ENCODE measurements at regions not wholly inside any gene's neighbourhood (a gene's known extent, or its start where the extent isn't known, plus 50 kb on each side); places are given as distances from the start of the nearest gene placed in this dataset.
"Not testable (repeated sequence)": the region's sequence is repeated elsewhere in the genome, so short reads cannot be mapped to it uniquely, and the experiment has no call there.

- H3K27ac Mint-ChIP-seq; H3K27me3 Mint-ChIP-seq; POLR2A ChIA-PET; H3K9me3 Mint-ChIP-seq; CTCF ChIA-PET; DNase-seq; H3K4me3 Mint-ChIP-seq; H3K4me1 Mint-ChIP-seq; ATAC-seq (ENCODE audit: low read depth); intact Hi-C loops (cut with micrococcal nuclease); H3K36me3 Mint-ChIP-seq (ENCODE audit: low read depth): not testable (repeated sequence)
Measured at GRCh38 chr20:30309938-30310337, 947.5 kb upstream of the DEFB115 start.

GRCh38 chr20:30310385-30310784, 947.1 kb upstream of the DEFB115 start:
- H3K4me3 Mint-ChIP-seq; ATAC-seq (ENCODE audit: low read depth); H3K36me3 Mint-ChIP-seq (ENCODE audit: low read depth); POLR2A ChIA-PET; intact Hi-C loops (cut with micrococcal nuclease); H3K27me3 Mint-ChIP-seq; H3K9me3 Mint-ChIP-seq; DNase-seq; CTCF ChIA-PET; H3K27ac Mint-ChIP-seq; H3K4me1 Mint-ChIP-seq: not testable (repeated sequence)

- CTCF ChIA-PET; H3K36me3 Mint-ChIP-seq (ENCODE audit: low read depth); DNase-seq; ATAC-seq (ENCODE audit: low read depth); POLR2A ChIA-PET; intact Hi-C loops (cut with micrococcal nuclease); H3K9me3 Mint-ChIP-seq; H3K4me3 Mint-ChIP-seq; H3K4me1 Mint-ChIP-seq; H3K27ac Mint-ChIP-seq: not testable (repeated sequence)
- H3K27me3 Mint-ChIP-seq: peaks cover 12% of the 10 kb centered on the region
Measured at GRCh38 chr20:30312220-30312619, 945.2 kb upstream of the DEFB115 start.

GRCh38 chr20:30313660-30314059, 943.8 kb upstream of the DEFB115 start:
- ATAC-seq (ENCODE audit: low read depth); DNase-seq; intact Hi-C loops (cut with micrococcal nuclease); POLR2A ChIA-PET; CTCF ChIA-PET; H3K4me1 Mint-ChIP-seq; H3K27ac Mint-ChIP-seq; H3K36me3 Mint-ChIP-seq (ENCODE audit: low read depth); H3K4me3 Mint-ChIP-seq; H3K9me3 Mint-ChIP-seq: not testable (repeated sequence)
- peaks cover 12% of the 10 kb centered on the region for H3K27me3 Mint-ChIP-seq

- ATAC-seq (ENCODE audit: low read depth); DNase-seq; H3K36me3 Mint-ChIP-seq (ENCODE audit: low read depth); H3K9me3 Mint-ChIP-seq; CTCF ChIA-PET; H3K27ac Mint-ChIP-seq; intact Hi-C loops (cut with micrococcal nuclease); H3K4me3 Mint-ChIP-seq; POLR2A ChIA-PET; H3K4me1 Mint-ChIP-seq: not testable (repeated sequence)
- H3K27me3 Mint-ChIP-seq: peaks cover 12% of the 10 kb centered on the region
Measured at GRCh38 chr20:30316063-30316462, 941.4 kb upstream of the DEFB115 start.

GRCh38 chr20:30316532-30317299, 940.7 kb upstream of the DEFB115 start:
- DNase-seq; H3K9me3 Mint-ChIP-seq; H3K4me3 Mint-ChIP-seq; CTCF ChIA-PET; H3K36me3 Mint-ChIP-seq (ENCODE audit: low read depth); ATAC-seq (ENCODE audit: low read depth); H3K4me1 Mint-ChIP-seq; H3K27ac Mint-ChIP-seq; POLR2A ChIA-PET; intact Hi-C loops (cut with micrococcal nuclease): not testable (repeated sequence)
- H3K27me3 Mint-ChIP-seq: peaks cover 14% of the 10 kb centered on the region

- H3K27me3 Mint-ChIP-seq; DNase-seq; H3K9me3 Mint-ChIP-seq; CTCF ChIA-PET; H3K27ac Mint-ChIP-seq; intact Hi-C loops (cut with micrococcal nuclease); POLR2A ChIA-PET; H3K4me1 Mint-ChIP-seq; H3K36me3 Mint-ChIP-seq (ENCODE audit: low read depth); ATAC-seq (ENCODE audit: low read depth); H3K4me3 Mint-ChIP-seq: not testable (repeated sequence)
Measured at GRCh38 chr20:30333744-30334143, 923.7 kb upstream of the DEFB115 start.

- H3K27me3 Mint-ChIP-seq; H3K4me3 Mint-ChIP-seq; H3K36me3 Mint-ChIP-seq (ENCODE audit: low read depth); H3K27ac Mint-ChIP-seq; CTCF ChIA-PET; POLR2A ChIA-PET; intact Hi-C loops (cut with micrococcal nuclease); ATAC-seq (ENCODE audit: low read depth); DNase-seq; H3K4me1 Mint-ChIP-seq; H3K9me3 Mint-ChIP-seq: not testable (repeated sequence)
Measured at GRCh38 chr20:30337556-30337955, 919.9 kb upstream of the DEFB115 start.

GRCh38 chr20:30348932-30349331, 908.5 kb upstream of the DEFB115 start:
- H3K9me3 Mint-ChIP-seq; POLR2A ChIA-PET; H3K4me3 Mint-ChIP-seq; ATAC-seq (ENCODE audit: low read depth); H3K36me3 Mint-ChIP-seq (ENCODE audit: low read depth); H3K27ac Mint-ChIP-seq; H3K27me3 Mint-ChIP-seq; intact Hi-C loops (cut with micrococcal nuclease); DNase-seq; CTCF ChIA-PET; H3K4me1 Mint-ChIP-seq: not testable (repeated sequence)

- H3K4me1 Mint-ChIP-seq; H3K27me3 Mint-ChIP-seq; CTCF ChIA-PET; DNase-seq; H3K4me3 Mint-ChIP-seq; H3K9me3 Mint-ChIP-seq; H3K36me3 Mint-ChIP-seq (ENCODE audit: low read depth); H3K27ac Mint-ChIP-seq; ATAC-seq (ENCODE audit: low read depth): not testable (repeated sequence)
- POLR2A ChIA-PET: interaction anchor here (0.8 kb wide), 1 partner anchor 20 kb away, joined by 5 read pairs; no protein-coding TSS in a partner anchor
- intact Hi-C loops (cut with micrococcal nuclease): loop anchor here (5.0 to 10.0 kb wide), 3 partner anchors 592 to 1145 kb away; no protein-coding TSS in a partner anchor
Measured at GRCh38 chr20:30356854-30357467, 900.5 kb upstream of the DEFB115 start.

- H3K27ac Mint-ChIP-seq; H3K4me1 Mint-ChIP-seq; H3K36me3 Mint-ChIP-seq (ENCODE audit: low read depth); intact Hi-C loops (cut with micrococcal nuclease); CTCF ChIA-PET; POLR2A ChIA-PET; DNase-seq; H3K9me3 Mint-ChIP-seq; ATAC-seq (ENCODE audit: low read depth); H3K27me3 Mint-ChIP-seq; H3K4me3 Mint-ChIP-seq: not testable (repeated sequence)
Measured at GRCh38 chr20:30361756-30362155, 895.7 kb upstream of the DEFB115 start.

- H3K9me3 Mint-ChIP-seq; intact Hi-C loops (cut with micrococcal nuclease); CTCF ChIA-PET; DNase-seq; H3K27me3 Mint-ChIP-seq; ATAC-seq (ENCODE audit: low read depth): not testable (repeated sequence)
- Mint-ChIP-seq H3K4me1 (peaks cover 23% of the 10 kb centered on the region), H3K36me3 (ENCODE audit: low read depth) (peaks cover 11% of the 10 kb centered on the region), H3K27ac (peak overlapping the region; percentile 91), H3K4me3 (peak overlapping the region; percentile 96)
- POLR2A ChIA-PET: interaction anchor here (0.7 to 0.9 kb wide), 2 partner anchors 19 to 86 kb away, joined by 5 to 7 read pairs; no protein-coding TSS in a partner anchor
Measured at GRCh38 chr20:30376430-30376766, 881.1 kb upstream of the DEFB115 start.
